GM18498 (cell line): ENCODE measurements at regions not wholly inside any gene's neighbourhood (a gene's known extent, or its start where the extent isn't known, plus 50 kb on each side); places are given as distances from the start of the nearest gene placed in this dataset.
"Not testable (repeated sequence)": the region's sequence is repeated elsewhere in the genome, so short reads cannot be mapped to it uniquely, and the experiment has no call there.

Experiments used
- ATAC-seq: cut with Tn5 transposase; IDR thresholded peaks from one replicate; pipeline ENCODE4 v1.9.1; 2021; ENCODE audit warnings: mild to moderate bottlenecking, moderate library complexity; ENCODE audit not compliant: unreplicated experiment

- ATAC-seq = no peak
Observed at GRCh38 chr2:82487354-82487753, 1971.7 kb downstream of the SUCLG1 start.

GRCh38 chr2:82485701-82486100, 1973.4 kb downstream of the SUCLG1 start:
- ATAC-seq = no peak

GRCh38 chr2:82481207-82481606, 1977.9 kb downstream of the SUCLG1 start:
- ATAC-seq = no peak

GRCh38 chr2:82478641-82479040, 1980.4 kb downstream of the SUCLG1 start:
- ATAC-seq = no peak

- no peak for ATAC-seq
Observed at GRCh38 chr2:82476094-82476493, 1983.0 kb downstream of the SUCLG1 start.

- no peak for ATAC-seq
Observed at GRCh38 chr2:82428251-82428650, 2030.8 kb downstream of the SUCLG1 start.

- ATAC-seq = no peak
Observed at GRCh38 chr2:82412021-82412420, 2047.1 kb downstream of the SUCLG1 start.

- ATAC-seq = no peak
Observed at GRCh38 chr2:82411071-82411470, 2048.0 kb downstream of the SUCLG1 start.

GRCh38 chr2:82395531-82395930, 2063.5 kb downstream of the SUCLG1 start:
- no peak for ATAC-seq

GRCh38 chr2:82391386-82391785, 2067.7 kb downstream of the SUCLG1 start:
- no peak for ATAC-seq

- ATAC-seq = no peak
Observed at GRCh38 chr2:82355622-82356021, 2051.1 kb upstream of the LRRTM1 start.

- ATAC-seq = no peak
Observed at GRCh38 chr2:82345910-82346309, 2041.4 kb upstream of the LRRTM1 start.

GRCh38 chr2:82344670-82345069, 2040.1 kb upstream of the LRRTM1 start:
- no peak for ATAC-seq

- ATAC-seq = no peak
Observed at GRCh38 chr2:82342356-82342755, 2037.8 kb upstream of the LRRTM1 start.

GRCh38 chr2:82340578-82341053, 2036.1 kb upstream of the LRRTM1 start:
- no peak for ATAC-seq

GRCh38 chr2:82339805-82340204, 2035.3 kb upstream of the LRRTM1 start:
- no peak for ATAC-seq

GRCh38 chr2:82333697-82334096, 2029.1 kb upstream of the LRRTM1 start:
- no peak for ATAC-seq

GRCh38 chr2:82330155-82330554, 2025.6 kb upstream of the LRRTM1 start:
- no peak for ATAC-seq

- not testable (repeated sequence) for ATAC-seq
Observed at GRCh38 chr2:82326180-82326767, 2021.7 kb upstream of the LRRTM1 start.

- no peak for ATAC-seq
Observed at GRCh38 chr2:82320296-82320695, 2015.7 kb upstream of the LRRTM1 start.

GRCh38 chr2:82317012-82317411, 2012.5 kb upstream of the LRRTM1 start:
- ATAC-seq = no peak

GRCh38 chr2:82316586-82316985, 2012.0 kb upstream of the LRRTM1 start:
- no peak for ATAC-seq

GRCh38 chr2:82314836-82315472, 2010.4 kb upstream of the LRRTM1 start:
- ATAC-seq = no peak
